ENCODE measurements at regions not wholly inside any gene's neighbourhood (a gene's known extent, or its start where the extent isn't known, plus 50 kb on each side); places are given as distances from the start of the nearest gene placed in this dataset.

DNA sequence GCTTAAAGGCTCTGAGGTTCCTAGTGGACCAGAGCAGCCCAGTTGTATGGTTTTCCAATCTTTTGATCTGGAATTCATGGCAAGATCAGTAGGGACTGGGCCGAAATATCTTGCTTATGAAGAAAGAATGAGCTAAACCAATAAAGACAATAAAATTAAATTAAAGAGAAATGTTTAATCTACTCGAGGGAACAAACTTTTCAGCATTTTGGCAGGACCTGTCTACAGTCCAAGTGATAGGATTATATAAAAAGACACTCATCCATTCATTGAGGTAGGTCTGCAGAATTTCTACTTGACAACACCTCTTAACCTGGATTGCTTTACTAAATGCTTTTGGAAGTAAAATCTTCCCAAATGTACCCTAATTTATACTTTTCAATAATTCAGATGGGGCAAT is 113.6 kb downstream of the AXIN2 start:
- H3K9me3 ChIP-seq (ENCODE audit: control insufficient read depth, low read length): no peaks in the 10 kb centered on the region
- peaks cover 5% of the 10 kb centered on the region for H3K9me3 Mint-ChIP-seq

DNA sequence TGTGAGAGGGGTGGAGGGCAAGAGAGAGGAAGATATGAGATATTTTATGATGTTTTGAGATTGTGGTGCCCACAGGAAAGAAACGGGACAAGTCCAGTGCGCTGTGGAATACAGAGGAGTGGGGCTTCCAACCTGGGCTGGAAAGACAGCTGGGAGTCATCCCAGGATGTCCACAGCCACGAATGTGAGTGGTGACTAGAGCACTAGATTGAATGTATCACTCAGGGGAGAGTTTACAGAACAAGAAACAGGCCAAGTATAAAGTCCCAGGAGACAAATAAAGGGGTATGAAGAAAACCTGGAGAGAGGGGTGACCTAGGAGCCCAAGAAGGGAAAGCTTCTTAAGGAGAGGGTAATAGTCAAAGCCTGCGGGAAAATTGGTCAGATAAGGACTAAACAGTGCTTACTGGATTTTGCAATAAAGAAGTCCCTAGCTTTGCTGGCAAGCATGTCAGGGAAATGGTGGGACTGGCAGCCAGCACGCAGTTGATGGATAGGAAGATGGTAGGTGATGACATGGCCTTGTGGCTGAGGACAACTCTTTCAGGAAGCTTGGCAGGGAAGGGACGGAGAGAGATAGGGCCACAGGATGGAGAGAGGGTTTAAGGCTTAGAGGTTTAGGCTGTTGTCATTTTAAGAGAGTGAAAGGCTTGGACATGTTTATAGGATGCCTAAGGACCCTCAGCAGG is 114.5 kb downstream of the AXIN2 start:
- no peaks in the 10 kb centered on the region for H3K27me3 ChIP-seq (ENCODE audit: control insufficient read depth, insufficient read depth, low read length, poor library complexity, severe bottlenecking)
- Mint-ChIP-seq H3K4me3 (no peak overlapping the region), H3K9me3 (peaks cover 5% of the 10 kb centered on the region), H3K27ac (no peak overlapping the region), H3K36me3 (ENCODE audit: low read depth) (no peaks in the 10 kb centered on the region), H3K27me3 (ENCODE audit: insufficient read depth) (peaks cover 8% of the 10 kb centered on the region), H3K4me1 (peaks cover 5% of the 10 kb centered on the region)
- no peaks in the 10 kb centered on the region for H3K4me1 ChIP-seq (ENCODE audit: control insufficient read depth, insufficient read depth, low read length)
- DNase-seq: no peak
- TF ChIP-seq, protein P1, sequence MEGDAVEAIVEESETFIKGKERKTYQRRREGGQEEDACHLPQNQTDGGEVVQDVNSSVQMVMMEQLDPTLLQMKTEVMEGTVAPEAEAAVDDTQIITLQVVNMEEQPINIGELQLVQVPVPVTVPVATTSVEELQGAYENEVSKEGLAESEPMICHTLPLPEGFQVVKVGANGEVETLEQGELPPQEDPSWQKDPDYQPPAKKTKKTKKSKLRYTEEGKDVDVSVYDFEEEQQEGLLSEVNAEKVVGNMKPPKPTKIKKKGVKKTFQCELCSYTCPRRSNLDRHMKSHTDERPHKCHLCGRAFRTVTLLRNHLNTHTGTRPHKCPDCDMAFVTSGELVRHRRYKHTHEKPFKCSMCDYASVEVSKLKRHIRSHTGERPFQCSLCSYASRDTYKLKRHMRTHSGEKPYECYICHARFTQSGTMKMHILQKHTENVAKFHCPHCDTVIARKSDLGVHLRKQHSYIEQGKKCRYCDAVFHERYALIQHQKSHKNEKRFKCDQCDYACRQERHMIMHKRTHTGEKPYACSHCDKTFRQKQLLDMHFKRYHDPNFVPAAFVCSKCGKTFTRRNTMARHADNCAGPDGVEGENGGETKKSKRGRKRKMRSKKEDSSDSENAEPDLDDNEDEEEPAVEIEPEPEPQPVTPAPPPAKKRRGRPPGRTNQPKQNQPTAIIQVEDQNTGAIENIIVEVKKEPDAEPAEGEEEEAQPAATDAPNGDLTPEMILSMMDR (conservative IDR thresholded peaks at IDR 0.05): no peak
- no peaks in the 10 kb centered on the region for H3K9me3 ChIP-seq (ENCODE audit: control insufficient read depth, low read length)
- no peak overlapping the region for H3K4me3 ChIP-seq (ENCODE audit: low read length)
- no peaks in the 10 kb centered on the region for H3K36me3 ChIP-seq (ENCODE audit: control insufficient read depth, insufficient read depth, low read length)
- WGBS, 2 experiments (ENCODE audit: insufficient coverage in 1 of 2, insufficient read length in 1 of 2): 92 to 94% methylated on average over 6 of the region's 6 CpGs
- H3K27ac ChIP-seq (ENCODE audit: low read depth, low read length): no peak overlapping the region
- H3K9ac ChIP-seq (ENCODE audit: extremely low read depth, low read length, poor library complexity, severe bottlenecking): no peak overlapping the region

More for the DNA sequence above, 113.6 kb downstream of the AXIN2 start:
- H3K27ac Mint-ChIP-seq: no peak overlapping the region
- no peaks in the 10 kb centered on the region for H3K36me3 Mint-ChIP-seq (ENCODE audit: low read depth)
- TF ChIP-seq, protein P1 (conservative IDR thresholded peaks at IDR 0.05): no peak
- H3K27me3 Mint-ChIP-seq (ENCODE audit: insufficient read depth): peaks cover 8% of the 10 kb centered on the region
- Histone ChIP-seq H3K27me3 (ENCODE audit: control insufficient read depth, insufficient read depth, low read length, poor library complexity, severe bottlenecking) (no peaks in the 10 kb centered on the region), H3K4me3 (ENCODE audit: low read length) (no peak overlapping the region), H3K9ac (ENCODE audit: extremely low read depth, low read length, poor library complexity, severe bottlenecking) (no peak overlapping the region), H3K36me3 (ENCODE audit: control insufficient read depth, insufficient read depth, low read length) (no peaks in the 10 kb centered on the region), H3K27ac (ENCODE audit: low read depth, low read length) (no peak overlapping the region), H3K4me1 (ENCODE audit: control insufficient read depth, insufficient read depth, low read length) (no peaks in the 10 kb centered on the region)
- no peak overlapping the region for H3K4me3 Mint-ChIP-seq
- H3K4me1 Mint-ChIP-seq: peaks cover 5% of the 10 kb centered on the region
- DNase-seq: no peak
- 0% methylated on average over 2 of the region's 2 CpGs; no CpG with 5 or more reads in 1 of the 2 experiments for WGBS, 2 experiments (ENCODE audit: insufficient coverage in 1 of 2, insufficient read length in 1 of 2)

DNA sequence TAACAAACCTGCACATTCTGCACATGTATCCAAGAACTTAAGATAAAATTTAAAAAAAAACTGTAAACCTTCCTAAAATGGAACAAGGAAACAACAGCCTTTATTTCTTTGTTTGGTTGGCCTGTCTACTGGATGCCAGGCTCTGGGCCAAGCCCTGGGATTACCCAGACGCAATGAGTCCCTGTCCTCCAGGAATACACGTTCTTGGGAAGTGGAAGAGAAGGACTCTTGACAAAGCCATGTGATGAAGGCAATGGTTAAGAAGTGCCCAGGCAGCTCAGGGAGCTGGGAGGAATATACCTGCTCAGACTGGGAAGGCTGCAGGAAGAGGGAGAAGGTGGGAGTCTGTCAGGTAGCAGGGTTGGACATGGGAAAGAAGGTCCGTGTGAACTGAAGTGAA is 115.4 kb downstream of the AXIN2 start:
- Mint-ChIP-seq H3K9me3 (peaks cover 5% of the 10 kb centered on the region), H3K27me3 (ENCODE audit: insufficient read depth) (peaks cover 8% of the 10 kb centered on the region), H3K27ac (no peak overlapping the region), H3K4me3 (no peak overlapping the region), H3K4me1 (peaks cover 5% of the 10 kb centered on the region), H3K36me3 (ENCODE audit: low read depth) (no peaks in the 10 kb centered on the region)
- Histone ChIP-seq H3K27me3 (ENCODE audit: control insufficient read depth, insufficient read depth, low read length, poor library complexity, severe bottlenecking) (no peaks in the 10 kb centered on the region), H3K36me3 (ENCODE audit: control insufficient read depth, insufficient read depth, low read length) (no peaks in the 10 kb centered on the region), H3K4me1 (ENCODE audit: control insufficient read depth, insufficient read depth, low read length) (no peaks in the 10 kb centered on the region), H3K9me3 (ENCODE audit: control insufficient read depth, low read length) (no peaks in the 10 kb centered on the region), H3K9ac (ENCODE audit: extremely low read depth, low read length, poor library complexity, severe bottlenecking) (no peak overlapping the region), H3K27ac (ENCODE audit: low read depth, low read length) (no peak overlapping the region), H3K4me3 (ENCODE audit: low read length) (no peak overlapping the region)
- 90 to 93% methylated on average over 3 of the region's 3 CpGs for WGBS, 2 experiments (ENCODE audit: insufficient coverage in 1 of 2, insufficient read length in 1 of 2)
- TF ChIP-seq, protein P1 (conservative IDR thresholded peaks at IDR 0.05): no peak
- no peak for DNase-seq

Data from endodermal cell (in vitro differentiated cells).